PC-3 (cell line): ENCODE measurements at regions not wholly inside any gene's neighbourhood (a gene's known extent, or its start where the extent isn't known, plus 50 kb on each side); places are given as distances from the start of the nearest gene placed in this dataset.

Source experiments
- ATAC-seq: fragments of 200-7000 bp; cut with Tn5 transposase; 2 replicates; pipeline ENCODE4 v1.9.1; 2020; ENCODE audit warnings: mild to moderate bottlenecking, moderate library complexity
- BruUV-seq: library from RNA; stranded (reverse); fragments of 400-500 nt; replicated peaks from 2 replicates; lab custom pipeline; 2021; lab: Mats Ljungman, UMichigan
- CTCF ChIA-PET: fragments of 300-600 bp; sonication (Branson Sonifier 250); formaldehyde crosslinking; loops from one replicate; lab custom pipeline; 2022; ENCODE audit warnings: antibody characterized with exemption; lab: Charles Lee
- POLR2A ChIA-PET: fragments of 300-600 bp; sonication (Branson Sonifier 250); formaldehyde crosslinking; loops from one replicate; lab custom pipeline; 2022; ENCODE audit warnings: antibody characterized with exemption; ENCODE audit not compliant: unreplicated experiment; lab: Charles Lee
- DNase-seq: peaks from one replicate; pipeline ENCODE4 v3.0.0-alpha.2; 2015
- H2AFZ ChIP-seq: fragments of 300-600 bp; sonication (generic); 2 replicates; pipeline ENCODE4 v1.6.0; 2016; ENCODE audit warnings: antibody characterized with exemption, low read length
- H3F3A ChIP-seq: fragments of 300-600 bp; sonication (generic); one replicate; pipeline ENCODE4 v1.6.0; 2017; ENCODE audit warnings: antibody characterized with exemption, low read length, control low read depth, mild to moderate bottlenecking; ENCODE audit not compliant: unreplicated experiment
- H3K27ac ChIP-seq: fragments of 300-600 bp; sonication (generic); 2 replicates; pipeline ENCODE4 v1.5.1; 2016; ENCODE audit warnings: mild to moderate bottlenecking, low read length
- H3K27me3 ChIP-seq: fragments of 300-600 bp; sonication (generic); 2 replicates; pipeline ENCODE4 v1.6.1; 2016; ENCODE audit warnings: low read length, mixed read lengths
- H3K36me3 ChIP-seq: fragments of 300-600 bp; sonication (generic); 2 replicates; pipeline ENCODE4 v1.6.1; 2016; ENCODE audit warnings: low read depth, mixed run types, low read length, mixed read lengths
- H3K4me1 ChIP-seq: fragments of 300-600 bp; sonication (generic); 2 replicates; pipeline ENCODE4 v1.5.1; 2016; ENCODE audit warnings: low read length; ENCODE audit not compliant: insufficient read depth
- H3K4me2 ChIP-seq: fragments of 300-600 bp; sonication (generic); 2 replicates; pipeline ENCODE4 v1.6.0; 2016; ENCODE audit warnings: low read length
- H3K4me3 ChIP-seq: fragments of 300-600 bp; sonication (generic); 2 replicates; pipeline ENCODE4 v1.5.1; 2016; ENCODE audit warnings: mild to moderate bottlenecking, low read length, mixed read lengths
- H3K79me2 ChIP-seq: fragments of 300-600 bp; sonication (generic); 2 replicates; pipeline ENCODE4 v1.6.1; 2017; ENCODE audit warnings: low read length, mixed read lengths
- H3K9ac ChIP-seq: fragments of 300-600 bp; sonication (generic); 2 replicates; pipeline ENCODE4 v1.6.0; 2016; ENCODE audit warnings: mild to moderate bottlenecking, low read length
- H3K9me2 ChIP-seq: fragments of 300-600 bp; sonication (generic); replicated peaks from 2 replicates; pipeline ENCODE4 v1.6.1; 2016; ENCODE audit warnings: mixed run types, low read length, mixed read lengths
- H3K9me3 ChIP-seq: fragments of 300-600 bp; sonication (generic); 2 replicates; pipeline ENCODE4 v1.6.1; 2016; ENCODE audit warnings: low read length, mixed read lengths
- H4K20me1 ChIP-seq: fragments of 300-600 bp; sonication (generic); 2 replicates; pipeline ENCODE4 v1.6.1; 2016; ENCODE audit warnings: low read length, mixed read lengths
- EZH2 ChIP-seq: fragments of 300-600 bp; sonication (generic); IDR thresholded peaks from one replicate; pipeline ENCODE4 v1.6.1; 2017; ENCODE audit warnings: antibody characterized with exemption, mild to moderate bottlenecking, low read length; ENCODE audit not compliant: unreplicated experiment
- EZH2phosphoT487 ChIP-seq: fragments of 300-600 bp; sonication (generic); IDR thresholded peaks from 2 replicates; pipeline ENCODE4 v1.6.1; 2018; ENCODE audit warnings: mild to moderate bottlenecking, antibody characterized with exemption, low read length, borderline replicate concordance
- intact Hi-C: fragments of 100-400 bp; cut with micrococcal nuclease; formaldehyde crosslinking; loops from 2 replicates; pipeline ENCODE4 v1.9.0; 2023
- TF ChIP-seq, protein P1 (sequence below): fragments of 300-600 bp; sonication (generic); conservative IDR thresholded peaks from 2 replicates; pipeline ENCODE4 v1.5.1; 2017; ENCODE audit warnings: antibody characterized with exemption, low read depth, mild to moderate bottlenecking, low read length

DNA sequence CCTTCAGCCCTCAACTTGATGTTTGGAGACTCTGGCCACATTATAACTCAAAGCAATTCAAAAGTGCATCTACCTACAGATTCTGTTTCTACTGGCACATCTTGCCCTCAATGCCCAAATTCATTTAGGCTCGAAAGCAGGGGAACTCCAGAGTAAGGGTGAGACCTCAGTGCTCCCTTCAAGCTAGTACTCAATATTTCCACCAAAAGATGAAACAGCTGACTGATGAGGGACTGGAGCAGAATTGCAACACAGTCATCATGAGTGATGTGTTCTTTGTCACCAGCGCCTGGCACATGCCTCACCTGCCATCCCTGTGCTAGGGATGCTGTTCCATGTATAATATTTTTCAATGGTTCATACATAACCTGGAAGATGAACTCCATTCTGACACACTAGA, 247.3 kb downstream of the DSEL start:
- no peak overlapping the region for H3K9ac ChIP-seq
- DNase-seq: no peak
- intact Hi-C loops: loop anchor here (5.0 kb wide), 2 partner anchors 43 to 52 kb away; no protein-coding TSS in a partner anchor
- H3K36me3 ChIP-seq: no peaks in the 10 kb centered on the region
- H3F3A ChIP-seq: peaks cover 7% of the 10 kb centered on the region
- TF ChIP-seq EZH2 (no peak), EZH2phosphoT487 (no peak)
- TF ChIP-seq, protein P1, sequence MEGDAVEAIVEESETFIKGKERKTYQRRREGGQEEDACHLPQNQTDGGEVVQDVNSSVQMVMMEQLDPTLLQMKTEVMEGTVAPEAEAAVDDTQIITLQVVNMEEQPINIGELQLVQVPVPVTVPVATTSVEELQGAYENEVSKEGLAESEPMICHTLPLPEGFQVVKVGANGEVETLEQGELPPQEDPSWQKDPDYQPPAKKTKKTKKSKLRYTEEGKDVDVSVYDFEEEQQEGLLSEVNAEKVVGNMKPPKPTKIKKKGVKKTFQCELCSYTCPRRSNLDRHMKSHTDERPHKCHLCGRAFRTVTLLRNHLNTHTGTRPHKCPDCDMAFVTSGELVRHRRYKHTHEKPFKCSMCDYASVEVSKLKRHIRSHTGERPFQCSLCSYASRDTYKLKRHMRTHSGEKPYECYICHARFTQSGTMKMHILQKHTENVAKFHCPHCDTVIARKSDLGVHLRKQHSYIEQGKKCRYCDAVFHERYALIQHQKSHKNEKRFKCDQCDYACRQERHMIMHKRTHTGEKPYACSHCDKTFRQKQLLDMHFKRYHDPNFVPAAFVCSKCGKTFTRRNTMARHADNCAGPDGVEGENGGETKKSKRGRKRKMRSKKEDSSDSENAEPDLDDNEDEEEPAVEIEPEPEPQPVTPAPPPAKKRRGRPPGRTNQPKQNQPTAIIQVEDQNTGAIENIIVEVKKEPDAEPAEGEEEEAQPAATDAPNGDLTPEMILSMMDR: no peak
- H2AFZ ChIP-seq: no peak overlapping the region
- no peaks in the 10 kb centered on the region for H3K27me3 ChIP-seq
- no peaks in the 10 kb centered on the region for H3K9me2 ChIP-seq
- no peak overlapping the region for H3K4me2 ChIP-seq
- peaks cover 56% of the 10 kb centered on the region for H3K4me1 ChIP-seq
- H3K9me3 ChIP-seq: no peaks in the 10 kb centered on the region
- BruUV-seq: no TSS peak
- no peak for ATAC-seq
- ChIA-PET POLR2A (no interaction called here), CTCF (no interaction called here)
- no peaks in the 10 kb centered on the region for H4K20me1 ChIP-seq
- no peaks in the 10 kb centered on the region for H3K79me2 ChIP-seq
- no peak overlapping the region for H3K4me3 ChIP-seq
- H3K27ac ChIP-seq: no peak overlapping the region

DNA sequence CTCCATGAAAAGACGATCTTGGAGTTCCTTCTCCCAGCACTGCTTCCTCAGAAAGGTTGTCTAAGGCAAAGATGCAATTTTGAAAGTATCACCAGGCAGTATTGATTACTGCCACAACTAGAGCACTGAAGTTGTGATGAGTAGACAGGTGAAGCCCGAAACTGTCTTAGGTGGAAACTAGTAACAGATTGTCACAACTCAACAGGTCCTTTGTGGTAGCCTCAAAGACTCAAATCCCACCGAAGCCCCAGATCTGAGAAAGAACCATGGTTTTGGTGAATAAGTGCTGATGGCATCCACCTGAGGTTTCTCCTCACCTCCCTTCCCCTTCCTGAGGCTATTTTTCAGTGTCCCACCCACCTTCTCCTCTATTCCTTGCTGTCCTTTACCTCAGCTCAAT, 248.0 kb downstream of the DSEL start:
- Histone ChIP-seq H3K27me3 (no peaks in the 10 kb centered on the region), H3K27ac (no peak overlapping the region), H3F3A (peaks cover 7% of the 10 kb centered on the region), H3K4me3 (no peak overlapping the region), H3K9ac (no peak overlapping the region), H3K79me2 (no peaks in the 10 kb centered on the region), H3K9me2 (no peaks in the 10 kb centered on the region), H4K20me1 (no peaks in the 10 kb centered on the region), H3K4me2 (no peak overlapping the region), H3K36me3 (no peaks in the 10 kb centered on the region), H2AFZ (no peak overlapping the region), H3K9me3 (no peaks in the 10 kb centered on the region), H3K4me1 (peaks cover 56% of the 10 kb centered on the region)
- TF ChIP-seq, protein P1: no peak
- TF ChIP-seq EZH2phosphoT487 (no peak), EZH2 (no peak)
- POLR2A ChIA-PET: no interaction called here
- no TSS peak for BruUV-seq
- CTCF ChIA-PET: no interaction called here
- no peak for DNase-seq
- intact Hi-C loops: loop anchor here (5.0 kb wide), 2 partner anchors 44 to 51 kb away; no protein-coding TSS in a partner anchor
- ATAC-seq: no peak
